Muscle layer of duodenum (tissue), 2 donors: ENCODE measurements at regions not wholly inside any gene's neighbourhood (a gene's known extent, or its start where the extent isn't known, plus 50 kb on each side); places are given as distances from the start of the nearest gene placed in this dataset.
"Not testable (repeated sequence)": the region's sequence is repeated elsewhere in the genome, so short reads cannot be mapped to it uniquely, and the experiment has no call there.

Experiments used
- H3K27ac ChIP-seq: one replicate; pipeline ENCODE4 v1.7.0; 2013; ENCODE audit warnings: mild to moderate bottlenecking, low read length
- H3K27me3 ChIP-seq: one replicate; pipeline ENCODE4 v1.7.0; 2013; ENCODE audit warnings: low read depth, mild to moderate bottlenecking, control low read depth, low read length
- H3K36me3 ChIP-seq, 2 donors: one replicate each; pipeline ENCODE4 v1.7.0; 2013; ENCODE audit warnings: low read length in 2 of 2, control low read depth in 1 of 2, mild to moderate bottlenecking in 1 of 2; ENCODE audit not compliant: insufficient read depth in 2 of 2, control insufficient read depth in 1 of 2
- H3K4me1 ChIP-seq, 2 donors: one replicate each; pipeline ENCODE4 v1.7.0; 2013; ENCODE audit warnings: low read length in 2 of 2, mild to moderate bottlenecking in 2 of 2, control low read depth in 1 of 2, moderate library complexity in 1 of 2; ENCODE audit not compliant: insufficient read depth in 2 of 2, control insufficient read depth in 1 of 2
- H3K4me3 ChIP-seq, 2 donors: one replicate each; pipeline ENCODE4 v1.7.0; 2013; ENCODE audit warnings: low read length in 2 of 2, low read depth in 1 of 2, mild to moderate bottlenecking in 1 of 2
- H3K9me3 ChIP-seq, 2 donors: one replicate each; pipeline ENCODE4 v1.7.0; 2013; ENCODE audit warnings: low read length in 2 of 2, control low read depth in 1 of 2, mild to moderate bottlenecking in 1 of 2; ENCODE audit not compliant: control insufficient read depth in 1 of 2
- donor health status: healthy.

- Histone ChIP-seq H3K4me1 (no peaks in the 10 kb centered on the region), H3K4me3 (no peak overlapping the region), H3K27ac (no peak overlapping the region), H3K27me3 (no peaks in the 10 kb centered on the region), H3K36me3 (no peaks in the 10 kb centered on the region), H3K9me3 (no peaks in the 10 kb centered on the region)
Measured at GRCh38 chr15:66966256-66966655, 99.1 kb upstream of the SMAD3 start.

GRCh38 chr15:66968806-66969596 is 96.4 kb upstream of the SMAD3 start:
- Histone ChIP-seq H3K4me1 (no peaks in the 10 kb centered on the region), H3K9me3 (no peaks in the 10 kb centered on the region), H3K27ac (no peak overlapping the region), H3K36me3 (no peaks in the 10 kb centered on the region), H3K27me3 (no peaks in the 10 kb centered on the region), H3K4me3 (no peak overlapping the region)

- H3K27ac ChIP-seq, H3K9me3 ChIP-seq: not testable (repeated sequence)
Measured at GRCh38 chr15:66974131-66974530, 91.3 kb upstream of the SMAD3 start.

DNA sequence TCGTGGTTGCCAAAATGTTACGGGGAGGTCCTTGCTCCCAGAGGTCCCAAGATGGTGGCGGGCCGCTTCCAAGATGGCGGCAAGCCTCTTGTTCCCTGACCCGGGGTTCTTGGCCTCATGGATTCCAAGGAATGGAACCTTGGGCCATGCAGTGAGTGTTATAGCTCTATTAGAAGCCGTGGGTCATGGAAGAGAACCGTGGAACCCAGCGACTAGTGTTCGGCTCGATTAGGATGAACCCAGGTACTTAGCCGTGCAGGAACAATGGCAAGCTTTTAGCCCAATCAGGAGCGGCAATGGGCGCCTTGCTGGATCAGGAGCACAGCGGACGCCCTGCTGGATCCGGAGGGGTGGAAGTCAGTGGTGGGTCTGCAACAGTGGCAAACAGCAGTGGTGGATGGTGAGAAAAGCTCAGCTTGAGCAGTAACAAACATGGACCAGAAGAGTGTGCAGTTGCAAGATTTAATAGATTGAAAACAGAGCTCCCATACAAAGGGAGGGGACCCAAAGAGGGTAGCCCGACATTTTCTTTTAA is 89.2 kb upstream of the SMAD3 start:
- not testable (repeated sequence) for H3K4me1 ChIP-seq, H3K4me3 ChIP-seq, H3K9me3 ChIP-seq, H3K27ac ChIP-seq, H3K36me3 ChIP-seq, H3K27me3 ChIP-seq

More at GRCh38 chr15:66974131-66974530, 91.3 kb upstream of the SMAD3 start:
- not testable (repeated sequence) for H3K36me3 ChIP-seq, H3K4me1 ChIP-seq, H3K27me3 ChIP-seq, H3K4me3 ChIP-seq

DNA sequence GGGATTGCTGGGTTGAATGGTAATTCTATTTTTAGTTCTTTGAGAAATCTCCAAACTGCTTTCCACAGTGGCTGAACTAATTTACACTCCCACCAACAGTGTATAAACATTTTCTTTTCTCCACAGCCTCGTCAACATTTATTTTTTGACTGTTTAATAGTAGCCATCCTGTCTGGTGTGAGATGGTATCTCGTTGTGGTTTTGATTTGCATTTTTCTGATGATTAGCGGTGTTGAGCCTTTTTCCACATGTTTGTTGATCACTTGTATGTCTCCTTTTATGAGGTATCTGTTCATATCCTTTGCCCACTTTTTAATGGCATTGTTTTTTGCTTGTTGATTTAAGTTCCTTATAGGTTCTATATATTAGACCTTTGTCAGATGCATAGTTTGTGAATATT is 85.1 kb upstream of the SMAD3 start:
- not testable (repeated sequence) for H3K4me3 ChIP-seq, H3K9me3 ChIP-seq, H3K36me3 ChIP-seq, H3K27me3 ChIP-seq, H3K27ac ChIP-seq, H3K4me1 ChIP-seq

DNA sequence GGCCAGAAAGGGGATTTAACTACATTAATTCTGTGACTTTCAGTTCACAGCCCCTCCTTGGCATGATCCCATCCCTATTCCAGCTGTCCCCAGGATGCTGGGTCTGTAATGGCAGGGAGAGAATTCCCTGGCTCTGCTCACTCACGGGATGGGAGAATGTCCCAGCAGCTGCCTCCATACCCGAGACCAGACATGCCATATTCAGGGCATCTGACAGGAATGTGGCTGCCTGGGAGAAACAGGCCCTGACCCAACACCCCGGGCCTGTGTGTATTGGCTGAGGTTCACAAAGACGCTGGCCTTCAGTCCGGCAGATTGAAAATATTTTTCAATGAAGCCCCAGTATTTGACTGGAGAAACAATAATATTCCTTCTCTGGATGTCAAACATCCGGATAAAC is 83.6 kb upstream of the SMAD3 start:
- no peaks in the 10 kb centered on the region for H3K27me3 ChIP-seq
- H3K36me3 ChIP-seq, result no peaks in the 10 kb centered on the region
- no peak overlapping the region for H3K27ac ChIP-seq
- H3K4me3 ChIP-seq, result no peak overlapping the region
- no peaks in the 10 kb centered on the region for H3K9me3 ChIP-seq
- H3K4me1 ChIP-seq, result no peaks in the 10 kb centered on the region

DNA sequence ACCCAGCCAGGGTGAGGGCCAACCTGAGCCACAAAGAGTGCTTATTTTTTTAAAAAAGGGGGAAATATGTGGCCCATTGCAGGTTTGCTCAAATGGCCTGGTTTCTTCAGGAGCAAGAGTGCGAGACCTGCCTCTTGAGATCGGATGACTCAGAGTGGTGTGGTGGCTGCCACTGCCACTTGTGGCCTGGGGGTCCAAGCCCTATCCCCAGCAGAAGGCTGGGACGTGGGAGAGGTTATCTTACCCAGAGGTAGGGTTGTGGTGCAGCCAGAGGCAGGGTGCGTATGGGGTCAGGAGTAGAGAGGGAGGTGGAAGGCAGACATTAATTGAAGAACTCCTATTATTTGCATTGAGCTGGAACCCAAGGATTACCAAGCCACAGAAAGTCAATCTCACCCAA is 83.2 kb upstream of the SMAD3 start:
- Histone ChIP-seq H3K36me3 (no peaks in the 10 kb centered on the region), H3K27ac (no peak overlapping the region), H3K9me3 (no peaks in the 10 kb centered on the region), H3K4me1 (no peaks in the 10 kb centered on the region), H3K27me3 (no peaks in the 10 kb centered on the region), H3K4me3 (no peak overlapping the region)

DNA sequence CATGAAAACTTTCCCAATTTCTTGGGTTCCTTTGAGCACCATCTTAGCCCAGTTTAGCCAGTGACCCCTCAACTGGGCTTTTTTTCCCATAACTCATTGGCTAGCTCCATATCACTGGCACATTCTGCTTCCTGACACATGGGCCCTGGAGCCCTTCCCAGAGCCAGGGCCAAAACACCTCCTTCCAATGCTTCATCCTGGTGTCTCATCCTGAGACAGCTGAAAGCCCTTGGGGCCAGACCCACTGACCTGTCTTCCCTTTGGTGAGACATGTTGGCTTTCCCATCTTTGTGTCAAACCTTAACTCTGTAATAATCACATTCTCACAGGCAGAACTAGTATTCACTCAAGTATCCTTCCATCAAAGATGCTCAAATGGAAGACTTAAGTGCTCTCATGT is 82.6 kb upstream of the SMAD3 start:
- Histone ChIP-seq H3K4me3 (no peak overlapping the region), H3K27ac (no peak overlapping the region), H3K36me3 (no peaks in the 10 kb centered on the region), H3K27me3 (no peaks in the 10 kb centered on the region), H3K9me3 (no peaks in the 10 kb centered on the region), H3K4me1 (no peaks in the 10 kb centered on the region)

- H3K9me3 ChIP-seq, result no peaks in the 10 kb centered on the region
Measured at GRCh38 chr15:66985653-66986052, 79.7 kb upstream of the SMAD3 start.

DNA sequence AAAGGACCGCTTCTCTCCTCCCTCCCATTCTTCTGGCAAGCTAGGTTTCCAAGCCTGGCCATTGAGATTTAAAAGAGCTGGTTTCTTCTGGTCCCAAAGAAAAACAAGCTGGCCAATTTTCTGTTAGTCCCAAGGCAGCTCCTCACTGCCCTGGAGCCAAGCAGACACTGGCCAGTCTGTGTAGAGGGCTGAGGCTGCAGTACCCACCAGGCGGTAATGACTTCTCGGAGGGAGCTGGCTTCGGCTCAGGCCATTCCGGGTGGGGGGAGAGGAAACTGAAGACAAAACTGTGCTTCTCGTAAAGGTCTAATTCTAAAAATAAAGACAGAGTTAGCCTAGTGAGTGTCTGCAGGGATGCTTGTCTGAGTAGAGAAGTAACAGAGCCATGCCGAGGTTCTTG is 78.5 kb upstream of the SMAD3 start:
- no peak overlapping the region for H3K27ac ChIP-seq
- no peaks in the 10 kb centered on the region for H3K27me3 ChIP-seq
- H3K36me3 ChIP-seq, result no peaks in the 10 kb centered on the region
- no peaks in the 10 kb centered on the region for H3K9me3 ChIP-seq
- no peak overlapping the region for H3K4me3 ChIP-seq
- no peaks in the 10 kb centered on the region for H3K4me1 ChIP-seq

More at GRCh38 chr15:66985653-66986052, 79.7 kb upstream of the SMAD3 start:
- H3K27ac ChIP-seq, result no peak overlapping the region
- no peaks in the 10 kb centered on the region for H3K27me3 ChIP-seq
- H3K4me3 ChIP-seq, result no peak overlapping the region
- H3K36me3 ChIP-seq, result no peaks in the 10 kb centered on the region
- no peaks in the 10 kb centered on the region for H3K4me1 ChIP-seq

GRCh38 chr15:66993090-66993489 is 72.3 kb upstream of the SMAD3 start:
- H3K4me1 ChIP-seq, result no peaks in the 10 kb centered on the region
- H3K4me3 ChIP-seq, result no peak overlapping the region
- no peaks in the 10 kb centered on the region for H3K9me3 ChIP-seq
- no peaks in the 10 kb centered on the region for H3K36me3 ChIP-seq
- H3K27ac ChIP-seq, result no peak overlapping the region
- H3K27me3 ChIP-seq, result no peaks in the 10 kb centered on the region
